GM20000 (cell line): ENCODE measurements at regions not wholly inside any gene's neighbourhood (a gene's known extent, or its start where the extent isn't known, plus 50 kb on each side); places are given as distances from the start of the nearest gene placed in this dataset.
"Not testable (repeated sequence)": the region's sequence is repeated elsewhere in the genome, so short reads cannot be mapped to it uniquely, and the experiment has no call there.

Experiments
- DNase-seq: peaks from one replicate; pipeline ENCODE4 v3.0.0; 2012; ENCODE audit warnings: low spot score
- CTCF ChIP-seq: IDR thresholded peaks from 2 replicates; pipeline ENCODE4 v1.5.1; 2012; ENCODE audit warnings: mild to moderate bottlenecking, control low read depth; ENCODE audit errors: extremely low read depth, missing control alignments

DNA sequence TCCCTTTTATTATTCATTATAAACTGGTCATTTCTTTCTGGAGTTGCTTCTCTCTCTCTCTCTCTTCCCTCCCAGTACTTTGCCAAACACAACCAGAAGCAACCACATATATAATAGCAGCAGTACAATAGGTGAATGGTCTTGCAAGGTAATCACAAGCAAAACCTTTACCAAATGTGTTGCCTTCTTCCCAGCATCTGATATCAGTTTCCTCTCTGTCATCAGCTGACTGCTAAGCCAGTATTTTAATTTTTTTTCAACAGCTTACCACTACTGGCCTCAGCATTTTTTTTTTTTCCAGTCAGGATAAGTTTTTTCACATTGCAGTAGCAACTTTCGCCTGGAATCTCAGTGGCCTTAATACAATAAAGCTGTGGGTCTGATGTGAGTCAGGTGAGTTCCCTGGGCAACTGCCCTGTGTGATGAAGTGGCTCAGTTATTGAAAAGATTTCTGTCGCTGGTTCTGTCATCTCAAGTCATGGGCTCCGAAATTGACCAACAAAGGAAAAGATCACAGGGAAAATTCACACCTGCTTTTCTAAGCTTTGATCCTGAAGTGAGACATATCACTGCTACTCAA is 282.5 kb upstream of the AMIGO2 start:
- DNase-seq: no peak
- no peak for TF ChIP-seq CTCF

DNA sequence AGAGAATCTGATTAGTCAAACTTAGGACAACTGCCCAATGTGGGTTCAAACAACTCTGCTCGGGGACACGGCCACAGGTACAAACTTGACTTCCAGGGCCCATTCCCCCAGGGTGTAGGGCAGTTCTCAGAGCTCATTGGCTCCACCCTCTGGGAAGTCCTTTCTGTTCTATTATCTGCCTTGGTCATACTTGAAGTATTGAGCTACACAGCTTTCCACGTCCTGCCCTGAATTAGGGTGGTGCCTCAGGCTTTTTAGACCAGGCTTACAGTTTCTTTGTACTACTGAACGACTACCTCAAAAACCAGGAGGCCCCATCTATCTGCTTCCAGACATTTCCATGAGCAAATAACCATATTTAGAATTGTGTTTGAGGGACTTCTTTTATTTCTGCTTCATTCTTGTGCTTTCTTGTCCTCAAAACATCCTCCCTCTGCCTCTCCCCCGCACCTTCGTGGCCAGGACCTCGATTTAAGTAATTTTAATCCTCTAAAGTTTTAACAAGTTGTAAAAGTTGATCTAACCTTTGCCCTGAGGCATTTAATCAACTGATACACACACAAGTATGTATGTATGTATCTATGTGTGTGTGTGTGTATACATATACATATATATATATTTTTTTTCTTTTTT is 281.7 kb upstream of the AMIGO2 start:
- TF ChIP-seq CTCF: no peak
- peak; percentile 30 for DNase-seq

GRCh38 chr12:47360771-47361388 is 281.1 kb upstream of the AMIGO2 start:
- DNase-seq: no peak
- TF ChIP-seq CTCF: no peak

- TF ChIP-seq CTCF: no peak
- DNase-seq: no peak
These were observed 280.3 kb upstream of the AMIGO2 start for GRCh38 chr12:47360093-47360480.

- no peak for TF ChIP-seq CTCF
- DNase-seq: no peak
These were observed 279.7 kb upstream of the AMIGO2 start for GRCh38 chr12:47359310-47360092.

GRCh38 chr12:47357006-47357405 is 277.2 kb upstream of the AMIGO2 start:
- DNase-seq: not testable (repeated sequence)

DNA sequence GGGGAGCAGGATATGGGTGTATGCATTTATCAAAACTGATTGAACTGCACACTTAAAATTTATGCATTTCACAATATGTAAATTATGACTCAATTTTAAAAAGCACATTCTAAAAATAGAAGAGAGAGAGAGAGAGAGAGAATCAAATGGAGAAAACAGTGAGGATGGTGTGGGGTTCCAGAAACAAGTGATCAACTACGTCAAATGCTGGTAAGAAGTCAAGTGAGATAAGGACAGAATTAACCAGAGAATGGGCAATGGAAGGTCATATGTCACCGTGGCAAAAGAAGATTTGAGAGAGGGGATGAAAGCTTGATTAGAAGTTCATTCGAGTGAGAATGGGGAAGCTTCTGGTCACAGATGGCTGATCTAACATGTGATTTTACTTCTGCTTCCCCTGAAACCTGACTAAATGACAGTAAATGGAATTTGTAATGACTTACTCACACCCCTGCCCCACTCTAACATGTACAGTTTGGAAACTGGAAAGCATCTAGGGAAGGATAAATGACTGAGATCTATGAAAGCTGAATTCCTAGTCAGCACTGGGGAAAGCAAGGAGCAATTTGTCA is 276.5 kb upstream of the AMIGO2 start:
- no peak for TF ChIP-seq CTCF
- DNase-seq: peak; percentile 52
